NK-92 treated with Interleukin-12 subunit alpha and Interleukin-12 subunit beta, amount 100 ng/mL, for 24 hours (cell line): ENCODE measurements at regions not wholly inside any gene's neighbourhood (a gene's known extent, or its start where the extent isn't known, plus 50 kb on each side); places are given as distances from the start of the nearest gene placed in this dataset.
"Not testable (repeated sequence)": the region's sequence is repeated elsewhere in the genome, so short reads cannot be mapped to it uniquely, and the experiment has no call there.

Experiments used
- DNase-seq: peaks from one replicate; lab custom pipeline; 2025; lab: John Stamatoyannopoulos, UW

- DNase-seq: no peak
Measured at GRCh38 chr17:53490447-53490968, 332.2 kb upstream of the KIF2B start.

GRCh38 chr17:53483704-53484103 lies 339.0 kb upstream of the KIF2B start:
- DNase-seq: no peak

GRCh38 chr17:53475002-53475401 lies 347.7 kb upstream of the KIF2B start:
- no peak for DNase-seq

- no peak for DNase-seq
Measured at GRCh38 chr17:53472586-53472985, 350.1 kb upstream of the KIF2B start.

GRCh38 chr17:53471514-53471913 lies 351.2 kb upstream of the KIF2B start:
- DNase-seq: no peak

- no peak for DNase-seq
Measured at GRCh38 chr17:53470626-53471025, 352.1 kb upstream of the KIF2B start.

GRCh38 chr17:53466733-53467132 lies 356.0 kb upstream of the KIF2B start:
- DNase-seq: no peak

- DNase-seq: not testable (repeated sequence)
Measured at GRCh38 chr17:53464396-53464795, 358.3 kb upstream of the KIF2B start.

GRCh38 chr17:53463363-53463762 lies 359.4 kb upstream of the KIF2B start:
- no peak for DNase-seq

- no peak for DNase-seq
Measured at GRCh38 chr17:53462393-53462811, 360.3 kb upstream of the KIF2B start.

GRCh38 chr17:53455943-53456342 lies 366.8 kb upstream of the KIF2B start:
- DNase-seq: not testable (repeated sequence)

- DNase-seq: no peak
Measured at GRCh38 chr17:53454337-53454736, 368.4 kb upstream of the KIF2B start.

- no peak for DNase-seq
Measured at GRCh38 chr17:53449324-53449723, 373.4 kb upstream of the KIF2B start.

GRCh38 chr17:53428913-53429312 lies 393.8 kb upstream of the KIF2B start:
- DNase-seq: no peak

- DNase-seq: no peak
Measured at GRCh38 chr17:53426505-53426904, 396.2 kb upstream of the KIF2B start.

GRCh38 chr17:53420035-53420641 lies 402.6 kb upstream of the KIF2B start:
- DNase-seq: no peak

- DNase-seq: no peak
Measured at GRCh38 chr17:53409588-53409987, 413.1 kb upstream of the KIF2B start.

- DNase-seq: no peak
Measured at GRCh38 chr17:53406907-53407306, 415.8 kb upstream of the KIF2B start.

- DNase-seq: no peak
Measured at GRCh38 chr17:53391197-53391596, 431.5 kb upstream of the KIF2B start.

- no peak for DNase-seq
Measured at GRCh38 chr17:53390575-53390974, 432.2 kb upstream of the KIF2B start.

GRCh38 chr17:53387745-53388144 lies 435.0 kb upstream of the KIF2B start:
- DNase-seq: no peak

GRCh38 chr17:53353919-53354351 lies 468.8 kb upstream of the KIF2B start:
- no peak for DNase-seq

- no peak for DNase-seq
Measured at GRCh38 chr17:53344778-53345177, 477.9 kb upstream of the KIF2B start.

- DNase-seq: no peak
Measured at GRCh38 chr17:53336281-53336680, 486.4 kb upstream of the KIF2B start.
